Glomerular visceral epithelial cell (primary cell): ENCODE measurements at regions not wholly inside any gene's neighbourhood (a gene's known extent, or its start where the extent isn't known, plus 50 kb on each side); places are given as distances from the start of the nearest gene placed in this dataset.
"Not testable (repeated sequence)": the region's sequence is repeated elsewhere in the genome, so short reads cannot be mapped to it uniquely, and the experiment has no call there.

Source experiments
- DNase-seq: peaks from one replicate; pipeline ENCODE4 v3.0.0-alpha.2; 2016; ENCODE audit errors: extremely low spot score

- DNase-seq: no peak
Measured at GRCh38 chr3:27779176-27779575, 57.1 kb upstream of the EOMES start.

- DNase-seq: no peak
Measured at GRCh38 chr3:27789420-27789819, 67.3 kb upstream of the EOMES start.

- DNase-seq: no peak
Measured at GRCh38 chr3:27791956-27792355, 69.8 kb upstream of the EOMES start.

GRCh38 chr3:27792869-27793268 is 70.7 kb upstream of the EOMES start:
- no peak for DNase-seq

GRCh38 chr3:27794211-27794610 is 72.1 kb upstream of the EOMES start:
- DNase-seq: no peak

GRCh38 chr3:27796365-27796875 is 74.3 kb upstream of the EOMES start:
- DNase-seq: no peak

- no peak for DNase-seq
Measured at GRCh38 chr3:27797773-27798172, 75.7 kb upstream of the EOMES start.

- DNase-seq: no peak
Measured at GRCh38 chr3:27800261-27800660, 78.1 kb upstream of the EOMES start.

GRCh38 chr3:27802425-27802824 is 80.3 kb upstream of the EOMES start:
- DNase-seq: no peak

GRCh38 chr3:27802849-27803248 is 80.7 kb upstream of the EOMES start:
- DNase-seq: no peak

GRCh38 chr3:27805282-27805681 is 83.2 kb upstream of the EOMES start:
- DNase-seq: no peak

- DNase-seq: no peak
Measured at GRCh38 chr3:27813255-27813654, 91.1 kb upstream of the EOMES start.

- not testable (repeated sequence) for DNase-seq
Measured at GRCh38 chr3:27821609-27822008, 99.5 kb upstream of the EOMES start.

GRCh38 chr3:27824312-27825200 is 102.4 kb upstream of the EOMES start:
- DNase-seq: no peak

- no peak for DNase-seq
Measured at GRCh38 chr3:27826448-27826847, 104.3 kb upstream of the EOMES start.

- DNase-seq: no peak
Measured at GRCh38 chr3:27827041-27827440, 104.9 kb upstream of the EOMES start.

- no peak for DNase-seq
Measured at GRCh38 chr3:27840807-27841594, 118.9 kb upstream of the EOMES start.

GRCh38 chr3:27844052-27844675 is 122.0 kb upstream of the EOMES start:
- DNase-seq: no peak

GRCh38 chr3:27847697-27848096 is 125.6 kb upstream of the EOMES start:
- DNase-seq: no peak

GRCh38 chr3:27848826-27849225 is 126.7 kb upstream of the EOMES start:
- no peak for DNase-seq

- no peak for DNase-seq
Measured at GRCh38 chr3:27859821-27860220, 137.7 kb upstream of the EOMES start.
